WTC11 (cell line): ENCODE measurements at regions not wholly inside any gene's neighbourhood (a gene's known extent, or its start where the extent isn't known, plus 50 kb on each side); places are given as distances from the start of the nearest gene placed in this dataset.

Source experiments
- ATAC-seq: fragments of 200-7000 bp; cut with Tn5 transposase; 2 replicates; pipeline ENCODE4 v1.10.0; 2021; ENCODE audit warnings: mild to moderate bottlenecking, moderate library complexity
- CTCF ChIA-PET: fragments of 300-600 bp; sonication (Branson Sonifier 250); formaldehyde crosslinking; loops from one replicate; lab custom pipeline; 2021; ENCODE audit warnings: antibody characterized with exemption; lab: Charles Lee
- POLR2A ChIA-PET: fragments of 350-600 bp; sonication (Branson Sonifier 250); formaldehyde crosslinking; loops from one replicate; lab custom pipeline; 2021; ENCODE audit warnings: antibody characterized with exemption; lab: Charles Lee
- DNase-seq: peaks from one replicate; pipeline ENCODE4 v3.0.0; 2021; ENCODE audit warnings: low spot score
- H3K27ac Mint-ChIP-seq: 2 replicates; pipeline ENCODE4 v1.8.0; 2021; ENCODE audit warnings: mixed read lengths
- H3K27me3 Mint-ChIP-seq: 2 replicates; pipeline ENCODE4 v1.8.0; 2021; ENCODE audit warnings: low read depth, mild to moderate bottlenecking, moderate library complexity, mixed read lengths
- H3K36me3 Mint-ChIP-seq: 2 replicates; pipeline ENCODE4 v1.8.0; 2021; ENCODE audit warnings: mixed read lengths
- H3K4me1 Mint-ChIP-seq: 2 replicates; pipeline ENCODE4 v1.8.0; 2022; ENCODE audit warnings: mixed read lengths
- H3K4me3 Mint-ChIP-seq: 2 replicates; pipeline ENCODE4 v1.8.0; 2021; ENCODE audit warnings: mild to moderate bottlenecking, moderate library complexity, mixed read lengths
- H3K9me3 Mint-ChIP-seq: 2 replicates; pipeline ENCODE4 v1.8.0; 2021; ENCODE audit warnings: mixed read lengths
- AR ChIP-seq: fragments of 250-450 bp; sonication (Bioruptor Pico); IDR thresholded peaks from 2 replicates; pipeline ENCODE4 v1.9.0; 2021; ENCODE audit warnings: mild to moderate bottlenecking
- ARID4B ChIP-seq: sonication (generic); formaldehyde crosslinking; IDR thresholded peaks from 2 replicates; pipeline ENCODE4 v1.8.0; 2023; ENCODE audit warnings: missing genetic modification reagents, mild to moderate bottlenecking, borderline replicate concordance
- CDX4 ChIP-seq: fragments of 250-450 bp; sonication (Bioruptor Pico); IDR thresholded peaks from 2 replicates; pipeline ENCODE4 v1.9.0; 2021; ENCODE audit warnings: moderate library complexity, mild to moderate bottlenecking, inconsistent platforms, borderline replicate concordance
- E2F4 ChIP-seq: sonication (generic); formaldehyde crosslinking; IDR thresholded peaks from 2 replicates; pipeline ENCODE4 v1.8.1; 2022; ENCODE audit warnings: low read depth, mild to moderate bottlenecking, moderate library complexity, missing genetic modification reagents, borderline replicate concordance
- HMGXB4 ChIP-seq: sonication (generic); formaldehyde crosslinking; IDR thresholded peaks from 2 replicates; pipeline ENCODE4 v1.8.1; 2023; ENCODE audit warnings: mild to moderate bottlenecking, moderate library complexity, missing genetic modification reagents
- JUN ChIP-seq: sonication (generic); formaldehyde crosslinking; IDR thresholded peaks from 2 replicates; pipeline ENCODE4 v1.8.0; 2023; ENCODE audit warnings: mild to moderate bottlenecking, missing genetic modification reagents
- MAX ChIP-seq: sonication (generic); formaldehyde crosslinking; IDR thresholded peaks from 2 replicates; pipeline ENCODE4 v1.8.0; 2022; ENCODE audit warnings: mild to moderate bottlenecking, missing genetic modification reagents
- MLX ChIP-seq: sonication (generic); formaldehyde crosslinking; IDR thresholded peaks from 2 replicates; pipeline ENCODE4 v1.8.1; 2023; ENCODE audit warnings: mild to moderate bottlenecking, missing genetic modification reagents, moderate library complexity
- NFATC4 ChIP-seq: fragments of 250-450 bp; sonication (Bioruptor Pico); IDR thresholded peaks from 2 replicates; pipeline ENCODE4 v1.9.0; 2021; ENCODE audit warnings: mild to moderate bottlenecking
- PREB ChIP-seq: sonication (generic); formaldehyde crosslinking; IDR thresholded peaks from 2 replicates; pipeline ENCODE4 v1.8.1; 2022; ENCODE audit warnings: mild to moderate bottlenecking, missing genetic modification reagents, moderate library complexity, borderline replicate concordance
- RORB ChIP-seq: fragments of 250-450 bp; sonication (Bioruptor Pico); IDR thresholded peaks from 2 replicates; pipeline ENCODE4 v1.9.0; 2021; ENCODE audit warnings: mild to moderate bottlenecking
- ZNF263 ChIP-seq: sonication (generic); formaldehyde crosslinking; IDR thresholded peaks from 2 replicates; pipeline ENCODE4 v1.8.1; 2022; ENCODE audit warnings: low read depth, mild to moderate bottlenecking, moderate library complexity, missing genetic modification reagents
- ZNF281 ChIP-seq: sonication (generic); formaldehyde crosslinking; IDR thresholded peaks from 2 replicates; pipeline ENCODE4 v1.8.0; 2023; ENCODE audit warnings: mild to moderate bottlenecking, missing genetic modification reagents
- ZNF396 ChIP-seq: fragments of 250-450 bp; sonication (Bioruptor Pico); IDR thresholded peaks from 2 replicates; pipeline ENCODE4 v1.8.0; 2021; ENCODE audit warnings: mild to moderate bottlenecking, moderate library complexity, borderline replicate concordance

- TF ChIP-seq ZNF281 (CRISPR knock-in tag) = no peak
- TF ChIP-seq, all 79 proteins: peak for 0
Observed at GRCh38 chr2:12382366-12382765, 334.4 kb upstream of the TRIB2 start (continued).

GRCh38 chr2:12389344-12390045 lies 327.2 kb upstream of the TRIB2 start:
- CTCF ChIA-PET = no interaction called here
- DNase-seq (no peak), ATAC-seq (no peak)
- Mint-ChIP-seq H3K27ac (no peak overlapping the region), H3K4me1 (peaks cover 6% of the 10 kb centered on the region; the same call in 1 of the 2 replicates), H3K9me3 (peaks cover 16% of the 10 kb centered on the region), H3K4me3 (no peak overlapping the region), H3K36me3 (peaks cover 11% of the 10 kb centered on the region), H3K27me3 (no peaks in the 10 kb centered on the region)
- POLR2A ChIA-PET = interaction anchor here (0.6 kb wide), 1 partner anchor 158 kb away, joined by 5 read pairs; no protein-coding TSS in a partner anchor
- TF ChIP-seq E2F4 (CRISPR knock-in tag) (no peak), MLX (no peak), PREB (CRISPR knock-in tag) (no peak), RORB (CRISPR knock-in tag) (no peak), ZNF263 (no peak), AR (CRISPR knock-in tag) (no peak), HMGXB4 (CRISPR knock-in tag) (no peak), ZNF396 (CRISPR knock-in tag) (no peak), NFATC4 (CRISPR knock-in tag) (no peak), CDX4 (CRISPR knock-in tag) (no peak), JUN (CRISPR knock-in tag) (no peak), ZNF281 (CRISPR knock-in tag) (no peak), ARID4B (CRISPR knock-in tag) (no peak), MAX (CRISPR knock-in tag) (no peak)
